NCI-H748 (cell line): ENCODE measurements at regions not wholly inside any gene's neighbourhood (a gene's known extent, or its start where the extent isn't known, plus 50 kb on each side); places are given as distances from the start of the nearest gene placed in this dataset.

Source experiments
- DNase-seq: peaks from one replicate; lab custom pipeline; 2025; ENCODE audit not compliant: unreplicated experiment; lab: John Stamatoyannopoulos, UW

- no peak for DNase-seq
Measured at GRCh38 chr12:18897823-18898222, 159.9 kb downstream of the CAPZA3 start.

- DNase-seq = no peak
Measured at GRCh38 chr12:18898470-18898869, 160.6 kb downstream of the CAPZA3 start.

- DNase-seq = no peak
Measured at GRCh38 chr12:18899162-18899561, 161.2 kb downstream of the CAPZA3 start.

- DNase-seq = no peak
Measured at GRCh38 chr12:18899678-18900317, 161.9 kb downstream of the CAPZA3 start.

GRCh38 chr12:18905134-18905533, 167.2 kb downstream of the CAPZA3 start:
- DNase-seq = no peak

GRCh38 chr12:18906395-18906794, 168.5 kb downstream of the CAPZA3 start:
- DNase-seq = no peak

GRCh38 chr12:18907127-18907526, 169.2 kb downstream of the CAPZA3 start:
- DNase-seq = no peak

GRCh38 chr12:18907728-18908127, 169.8 kb downstream of the CAPZA3 start:
- no peak for DNase-seq

GRCh38 chr12:18908191-18908590, 170.3 kb downstream of the CAPZA3 start:
- no peak for DNase-seq

GRCh38 chr12:18919871-18920511, 182.1 kb downstream of the CAPZA3 start:
- DNase-seq = no peak

- no peak for DNase-seq
Measured at GRCh38 chr12:18922851-18923250, 184.9 kb downstream of the CAPZA3 start.

- DNase-seq = no peak
Measured at GRCh38 chr12:18923721-18924120, 185.8 kb downstream of the CAPZA3 start.

GRCh38 chr12:18926188-18926587, 188.3 kb downstream of the CAPZA3 start:
- peak; percentile 4 for DNase-seq

- no peak for DNase-seq
Measured at GRCh38 chr12:18932211-18932610, 194.3 kb downstream of the CAPZA3 start.

GRCh38 chr12:18932715-18933114, 194.8 kb downstream of the CAPZA3 start:
- DNase-seq = no peak

GRCh38 chr12:18935371-18935965, 194.1 kb upstream of the PLEKHA5 start:
- DNase-seq = no peak

- DNase-seq = peak; percentile 2
Measured at GRCh38 chr12:18939051-18939450, 190.5 kb upstream of the PLEKHA5 start.

- no peak for DNase-seq
Measured at GRCh38 chr12:18942669-18943068, 186.9 kb upstream of the PLEKHA5 start.

GRCh38 chr12:18943200-18943599, 186.3 kb upstream of the PLEKHA5 start:
- DNase-seq = no peak

- no peak for DNase-seq
Measured at GRCh38 chr12:18946106-18946505, 183.4 kb upstream of the PLEKHA5 start.

GRCh38 chr12:18951218-18951617, 178.3 kb upstream of the PLEKHA5 start:
- no peak for DNase-seq

- DNase-seq = no peak
Measured at GRCh38 chr12:18953505-18953904, 176.0 kb upstream of the PLEKHA5 start.

- DNase-seq = no peak
Measured at GRCh38 chr12:18955594-18955993, 173.9 kb upstream of the PLEKHA5 start.
